ENCODE measurements at regions not wholly inside any gene's neighbourhood (a gene's known extent, or its start where the extent isn't known, plus 50 kb on each side); places are given as distances from the start of the nearest gene placed in this dataset.
"Not testable (repeated sequence)": the region's sequence is repeated elsewhere in the genome, so short reads cannot be mapped to it uniquely, and the experiment has no call there.

DNA sequence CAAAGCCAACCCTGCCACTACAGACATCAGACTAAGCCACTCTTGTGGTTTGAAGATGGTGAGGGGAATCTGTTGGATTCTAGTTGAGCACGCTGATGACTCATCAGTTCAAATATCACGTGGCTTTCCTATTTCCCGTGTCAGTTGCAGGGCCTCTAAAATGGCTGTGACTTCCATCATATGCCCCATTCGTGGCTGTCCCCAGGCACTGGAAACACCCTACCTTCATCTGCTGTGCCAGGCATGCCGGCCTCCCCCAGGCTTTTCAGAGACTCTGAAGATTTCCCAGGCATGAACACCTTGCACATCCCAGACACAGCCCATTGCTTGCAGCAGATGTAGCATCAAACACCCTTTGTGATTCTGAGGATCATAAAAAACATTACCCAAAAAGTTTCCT, 659.9 kb downstream of the UQCRFS1 start:
- no peak for DNase-seq

DNA sequence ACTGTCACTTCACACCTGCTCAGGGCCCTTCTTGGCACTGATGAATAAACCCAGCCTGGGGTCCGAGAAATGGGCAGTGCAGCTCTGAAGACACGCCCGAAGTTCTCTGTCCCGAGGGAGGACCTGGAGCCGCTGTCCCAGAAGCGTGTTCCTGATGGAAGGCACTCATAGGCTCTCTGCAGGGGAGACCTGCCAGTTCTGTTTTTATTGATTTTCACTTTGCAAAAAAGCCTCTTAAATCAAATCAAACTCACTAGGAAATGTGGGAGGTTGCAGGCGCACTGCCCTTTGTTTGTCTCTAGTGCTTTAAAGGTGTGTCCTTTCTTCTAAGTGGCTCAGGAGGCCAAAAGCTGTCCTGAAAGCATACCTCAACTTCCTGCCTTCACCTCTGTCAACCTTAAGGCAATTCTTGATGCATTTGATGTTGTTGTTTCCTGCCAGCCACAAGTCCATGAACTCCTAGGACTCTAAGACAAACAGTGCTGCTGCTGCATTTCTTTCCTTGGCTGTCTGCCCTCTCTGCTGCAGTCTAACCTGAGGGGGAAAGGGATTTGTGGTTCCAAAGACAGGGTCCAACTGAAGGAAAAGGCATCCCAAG, 663.2 kb downstream of the UQCRFS1 start:
- DNase-seq = no peak

DNA sequence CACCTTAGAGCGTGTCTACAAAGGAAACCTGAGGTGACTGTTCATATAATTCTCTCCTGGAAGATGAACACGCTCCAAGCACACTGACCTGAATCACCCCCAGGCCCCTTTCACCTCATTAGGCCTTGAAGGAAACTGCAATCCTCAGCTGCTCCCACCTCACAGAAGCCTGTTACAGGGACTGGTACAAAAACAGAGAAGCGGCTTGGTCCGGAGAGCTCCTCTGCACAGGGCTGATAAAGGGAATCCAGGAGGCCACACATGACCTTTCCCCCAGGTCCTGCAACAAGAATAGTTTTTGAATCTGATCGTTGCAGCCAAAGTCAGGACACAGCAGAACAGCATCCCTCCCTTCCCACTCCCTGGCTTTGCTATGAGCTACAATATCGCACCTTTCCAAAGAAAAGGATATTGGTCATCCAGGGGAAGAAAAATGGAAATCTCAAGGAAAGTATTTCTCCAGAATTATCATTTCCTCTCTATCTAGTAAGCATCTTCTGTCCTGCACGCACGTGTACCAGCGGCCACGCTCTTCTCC, 666.7 kb downstream of the UQCRFS1 start:
- no peak for DNase-seq

DNA sequence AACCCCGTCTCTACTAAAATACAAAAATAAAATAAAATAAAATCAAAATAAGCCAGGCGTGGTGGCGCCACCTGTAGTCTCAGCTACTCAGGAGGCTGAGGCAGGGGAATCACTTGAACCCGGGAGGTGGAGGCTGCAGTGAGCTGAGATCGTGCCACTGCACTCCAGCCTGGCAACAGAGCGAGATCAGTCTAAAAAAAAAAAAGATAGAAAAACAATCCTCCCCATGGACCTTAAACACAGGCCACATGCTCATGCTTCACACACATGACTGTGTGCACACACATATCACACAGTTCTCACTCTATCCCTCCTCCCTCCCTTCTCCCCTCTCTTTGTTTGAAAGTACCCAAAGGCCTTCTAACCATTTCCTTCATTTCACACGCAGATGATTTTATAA, 667.6 kb downstream of the UQCRFS1 start:
- DNase-seq = not testable (repeated sequence)

DNA sequence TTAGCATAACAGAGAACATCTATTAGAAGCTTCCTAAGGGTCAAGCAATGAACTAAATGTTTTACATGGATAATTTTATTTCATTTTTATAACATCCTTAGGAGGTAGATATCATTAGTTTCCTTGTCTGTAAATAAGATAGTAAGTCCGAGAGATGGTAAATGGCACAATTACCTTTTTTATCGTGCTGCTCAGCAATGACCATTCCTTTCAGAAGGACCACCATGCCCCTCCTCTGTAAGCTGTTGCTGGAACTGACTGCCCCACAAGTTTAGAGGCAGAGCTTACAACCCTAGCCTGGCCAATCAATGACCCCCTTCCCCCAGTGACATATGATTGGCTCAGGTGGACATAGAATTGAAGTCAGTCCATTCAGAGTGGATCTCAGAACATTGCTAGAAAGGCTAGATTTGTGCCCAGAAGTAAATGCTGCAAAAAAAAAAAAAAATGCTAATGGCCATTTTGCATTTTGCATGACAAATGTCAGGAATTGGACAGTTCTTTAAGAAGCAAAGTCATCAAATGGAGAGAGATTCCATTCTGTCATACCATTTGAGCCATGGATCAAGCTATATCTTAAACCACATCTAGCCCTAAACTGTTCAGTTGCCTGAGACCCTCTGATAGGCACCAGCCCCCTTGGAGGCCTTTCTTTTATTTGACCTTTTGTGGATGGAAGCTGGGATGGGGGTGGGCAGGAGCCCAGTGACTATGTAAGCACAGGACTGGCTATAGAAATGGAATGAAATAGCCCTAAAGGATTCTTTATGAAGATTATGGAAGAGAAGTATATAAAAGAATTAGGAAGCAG, 668.3 kb downstream of the UQCRFS1 start:
- DNase-seq = no peak

DNA sequence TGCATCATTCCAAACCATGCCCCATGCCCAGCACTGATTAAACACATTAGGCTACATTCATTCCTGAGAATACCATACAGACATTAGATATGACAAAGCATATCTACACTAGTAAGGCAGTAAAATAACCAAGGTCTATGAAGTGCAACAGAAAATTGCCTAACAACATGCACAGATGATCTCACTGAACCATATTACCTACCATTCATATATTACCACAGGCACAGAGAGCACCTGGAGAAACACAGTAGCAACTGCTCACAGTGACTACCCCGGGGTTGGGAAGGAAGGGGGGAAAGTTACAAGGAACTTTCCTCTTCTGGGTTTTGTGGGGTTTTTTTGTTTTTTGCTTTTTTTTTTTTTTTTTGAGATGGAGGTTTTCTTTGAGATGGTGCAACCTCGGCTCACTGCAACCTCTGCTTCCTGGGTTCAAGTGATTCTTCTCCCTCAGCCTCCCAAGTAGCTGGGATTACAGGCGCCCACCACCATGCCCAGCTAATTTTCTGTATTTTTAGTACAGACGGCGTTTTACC, 669.6 kb downstream of the UQCRFS1 start:
- no peak for DNase-seq

DNA sequence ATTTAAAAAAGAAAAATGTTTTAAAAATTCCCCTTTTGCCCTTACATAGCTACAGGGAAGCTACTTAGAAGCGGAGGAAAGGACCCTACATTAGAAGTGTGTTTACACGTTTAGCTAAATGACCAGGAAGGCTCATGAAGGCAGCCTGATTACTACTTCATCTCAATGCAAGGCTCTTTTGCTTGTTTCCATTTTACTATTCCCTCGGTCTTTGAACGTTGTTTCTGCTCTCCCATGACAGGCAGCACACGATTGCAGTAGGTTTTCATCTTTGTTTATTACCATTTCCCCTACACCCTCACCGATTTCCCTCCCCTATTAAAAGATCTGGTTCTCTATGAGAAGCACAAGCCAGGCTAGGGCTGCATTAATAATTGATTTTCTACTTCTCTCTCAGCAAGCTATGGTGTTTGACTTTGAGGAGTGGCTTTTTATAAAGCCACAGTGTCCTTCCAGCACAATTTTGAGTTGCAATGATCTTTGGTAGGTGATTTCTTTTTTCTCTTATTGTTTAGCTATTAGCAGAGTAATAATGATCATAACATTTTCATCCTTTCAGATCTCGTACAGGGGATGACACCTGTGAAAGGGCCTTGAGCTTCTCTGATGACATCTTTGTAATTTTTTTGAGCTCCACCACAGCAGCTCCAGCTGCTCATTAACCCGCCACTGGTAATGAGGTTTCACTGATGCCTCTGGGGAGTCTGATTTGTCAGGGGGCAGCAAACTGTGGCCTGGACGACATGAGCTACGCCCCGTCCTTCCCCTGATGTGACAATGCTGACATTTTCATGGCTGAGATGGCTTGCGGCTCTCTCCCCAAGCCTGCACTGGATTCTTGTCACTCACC, 670.3 kb downstream of the UQCRFS1 start:
- no peak for DNase-seq

DNA sequence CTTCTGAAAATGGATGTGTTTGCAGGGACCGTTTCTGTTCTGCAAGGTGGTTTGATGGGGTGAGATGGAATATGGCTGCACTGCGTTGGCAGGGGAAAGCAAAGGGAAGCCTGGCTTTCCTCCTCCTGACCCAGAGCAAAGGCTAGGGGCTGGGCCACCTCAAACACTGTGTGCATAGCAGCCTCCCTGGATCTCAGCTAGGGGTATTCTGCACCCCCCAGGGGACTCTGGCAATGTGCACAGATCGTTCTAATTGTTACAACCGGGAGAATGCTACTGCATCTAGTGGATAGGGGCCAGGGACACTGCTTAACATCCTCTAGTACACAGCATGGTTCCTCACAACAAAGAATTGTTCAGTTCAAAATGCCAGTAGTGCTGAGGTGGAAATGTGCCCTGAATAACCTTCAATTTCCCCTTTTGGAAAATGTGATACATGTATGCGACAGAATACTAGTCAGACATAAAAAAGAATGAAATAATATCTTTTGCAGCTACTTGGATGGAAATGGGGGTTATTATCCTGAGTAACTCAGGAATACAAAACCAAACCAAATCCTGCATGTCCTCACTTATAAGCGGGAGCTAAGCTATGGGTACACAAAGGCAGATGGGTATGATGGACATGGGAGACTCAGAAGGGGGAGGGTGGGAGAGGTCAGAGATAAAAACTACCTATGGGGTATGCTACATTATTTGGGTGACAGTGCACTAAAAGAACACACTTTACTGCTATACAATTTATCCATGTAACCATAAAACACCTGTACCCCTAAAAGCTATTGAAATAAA, 671.2 kb downstream of the UQCRFS1 start:
- no peak for DNase-seq

DNA sequence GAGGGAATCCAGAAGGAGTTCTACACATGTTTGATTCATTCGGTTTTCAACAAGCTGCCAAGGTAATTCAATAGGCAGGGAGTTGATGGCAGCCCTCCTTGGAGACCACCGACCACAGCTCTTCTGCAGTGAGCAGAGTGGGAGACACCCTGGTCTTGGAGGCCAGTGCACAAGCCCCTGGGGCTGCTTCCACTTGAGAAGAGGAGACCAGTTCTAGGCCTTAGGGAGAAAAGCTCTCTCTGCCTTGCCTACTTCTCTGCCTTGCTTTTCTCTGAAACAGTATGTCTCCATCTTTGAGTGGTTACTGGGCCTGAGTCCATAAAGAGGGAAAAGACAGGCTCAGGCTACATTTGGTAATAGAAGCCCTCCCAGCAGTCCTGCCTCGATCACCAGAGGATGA, 671.9 kb downstream of the UQCRFS1 start:
- DNase-seq = no peak

DNA sequence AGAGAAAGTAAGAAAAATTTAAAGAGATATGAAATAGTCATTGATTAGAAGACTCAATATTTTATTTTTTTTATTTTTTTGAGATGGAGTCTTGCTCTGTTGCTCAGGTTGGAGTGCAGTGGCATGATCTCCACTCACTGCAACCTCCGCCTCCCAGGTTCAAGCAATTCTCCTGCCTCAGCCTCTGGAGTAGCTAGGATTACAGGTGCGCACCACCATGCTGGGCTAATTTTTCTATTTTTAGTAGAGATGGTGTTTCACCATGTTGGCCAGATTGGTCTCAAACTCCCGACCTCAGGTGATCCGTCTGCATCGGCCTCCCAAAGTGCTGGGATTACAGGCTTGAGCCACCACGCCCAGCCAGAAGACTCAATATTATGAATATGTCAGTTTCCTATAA, 672.6 kb downstream of the UQCRFS1 start:
- DNase-seq = not testable (repeated sequence)

DNA sequence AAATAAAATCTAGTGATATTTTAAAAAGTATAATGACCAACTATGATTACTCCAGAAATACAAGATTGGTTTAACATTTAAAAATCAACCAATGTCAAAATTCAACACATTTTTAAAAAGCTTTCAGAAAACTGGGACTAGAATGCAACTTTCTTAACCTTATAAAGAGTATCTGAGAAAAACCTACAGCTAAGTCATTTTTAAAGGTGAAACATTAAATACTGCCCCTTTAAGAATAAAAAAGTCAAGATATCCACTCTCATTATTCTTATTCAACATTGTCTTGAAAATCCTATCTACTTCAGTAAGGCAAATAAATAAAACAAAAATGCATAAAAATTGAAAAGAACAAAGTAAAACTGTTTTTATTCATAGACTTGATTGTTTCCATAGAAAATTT, 673.2 kb downstream of the UQCRFS1 start:
- no peak for DNase-seq

DNA sequence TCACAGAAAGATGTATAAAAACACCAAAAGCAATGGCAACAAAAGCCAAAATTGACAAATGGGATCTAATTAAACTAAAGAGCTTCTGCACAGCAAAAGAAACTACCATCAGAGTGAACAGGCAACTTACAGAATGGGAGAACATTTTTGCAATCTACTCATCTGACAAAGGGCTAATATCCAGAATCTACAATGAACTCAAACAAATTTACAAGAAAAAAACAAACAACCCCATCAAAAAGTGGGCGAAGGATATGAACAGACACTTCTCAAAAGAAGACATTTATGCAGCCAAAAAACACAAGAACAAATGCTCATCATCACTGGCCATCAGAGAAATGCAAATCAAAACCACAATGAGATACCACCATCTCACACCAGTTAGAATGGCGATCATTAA, 674.4 kb downstream of the UQCRFS1 start:
- DNase-seq = not testable (repeated sequence)

DNA sequence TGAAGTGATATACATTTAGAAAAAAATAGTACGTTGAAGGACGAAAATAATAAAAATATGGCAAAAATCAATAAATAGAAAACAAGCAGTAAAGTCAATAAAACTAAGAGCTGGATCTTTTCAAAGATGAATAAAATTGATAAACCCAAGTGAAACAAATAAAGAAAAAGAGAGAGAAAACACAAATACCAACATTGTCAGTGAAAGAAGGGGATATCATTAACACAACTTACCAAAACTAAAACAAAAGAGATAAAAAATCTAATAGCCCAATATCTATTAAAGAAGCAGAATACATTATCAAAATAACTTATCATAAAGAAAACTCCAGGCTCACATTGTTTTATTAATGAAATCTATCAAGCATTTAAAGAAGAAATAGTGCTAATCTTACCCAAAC, 675.1 kb downstream of the UQCRFS1 start:
- no peak for DNase-seq

DNA sequence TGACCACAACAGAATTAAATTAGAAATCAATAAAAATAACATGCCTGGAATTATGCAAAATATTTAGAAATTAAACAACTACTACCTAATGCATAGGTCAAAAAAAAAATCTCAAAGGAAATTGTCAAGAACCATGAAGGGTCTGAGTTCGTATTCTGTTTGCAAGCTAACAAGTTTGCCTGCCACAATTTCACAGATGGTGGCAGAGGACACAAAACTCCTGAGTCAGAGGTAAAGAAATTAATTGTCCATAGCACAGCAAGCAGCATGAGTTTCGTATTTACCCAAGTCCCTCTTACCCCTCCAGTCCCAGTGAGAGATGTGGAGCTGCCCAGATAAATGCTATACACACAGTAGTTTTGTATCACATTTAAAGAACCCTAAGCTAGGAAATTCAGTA, 675.9 kb downstream of the UQCRFS1 start:
- DNase-seq = no peak

DNA sequence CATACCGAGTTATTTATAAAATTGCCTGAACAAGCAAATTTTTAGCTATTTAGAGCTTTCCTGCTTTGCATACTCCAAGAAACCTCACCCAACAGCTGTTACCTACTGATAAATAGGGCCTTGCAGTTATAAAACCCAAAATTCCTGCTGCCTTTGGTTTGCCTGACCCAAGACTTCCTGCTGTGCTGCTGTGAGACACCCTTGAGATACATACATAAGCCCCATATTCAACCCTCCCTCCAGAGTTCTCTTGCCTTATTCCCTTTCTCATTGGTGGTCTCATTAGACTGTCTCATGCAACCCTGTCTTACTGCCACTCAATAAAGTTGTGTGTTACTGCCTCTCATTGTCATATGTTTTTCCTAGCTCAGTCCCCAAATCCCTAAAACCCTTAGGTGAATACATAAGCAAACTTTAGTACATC, 677.6 kb downstream of the UQCRFS1 start:
- no peak for DNase-seq

DNA sequence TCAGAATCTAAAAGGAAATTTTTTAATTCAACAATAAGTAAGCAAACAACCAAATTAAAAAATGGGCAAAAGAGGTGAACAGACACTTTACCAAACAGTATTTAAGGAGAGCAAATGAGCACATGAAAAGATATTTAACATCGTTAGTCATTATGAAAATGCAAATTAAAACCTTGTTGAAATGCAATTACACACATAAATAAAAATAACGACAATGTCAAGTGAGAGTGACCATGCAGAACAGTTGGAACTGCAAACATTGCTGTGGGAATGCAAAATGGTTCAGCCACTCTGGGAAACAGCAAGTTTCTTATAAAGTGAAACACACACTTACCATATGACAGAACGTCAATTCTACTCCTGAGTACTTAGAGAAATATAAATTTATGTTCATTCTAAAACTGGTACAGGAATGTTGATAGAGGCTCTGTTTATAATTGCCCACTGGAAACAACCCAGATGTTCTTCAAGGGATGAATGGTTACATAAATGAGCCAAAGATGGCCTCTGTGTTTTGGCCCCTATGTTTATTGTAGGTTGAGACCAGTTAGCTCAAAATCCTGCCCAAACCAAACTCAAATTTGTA, 678.1 kb downstream of the UQCRFS1 start:
- no peak for DNase-seq

DNA sequence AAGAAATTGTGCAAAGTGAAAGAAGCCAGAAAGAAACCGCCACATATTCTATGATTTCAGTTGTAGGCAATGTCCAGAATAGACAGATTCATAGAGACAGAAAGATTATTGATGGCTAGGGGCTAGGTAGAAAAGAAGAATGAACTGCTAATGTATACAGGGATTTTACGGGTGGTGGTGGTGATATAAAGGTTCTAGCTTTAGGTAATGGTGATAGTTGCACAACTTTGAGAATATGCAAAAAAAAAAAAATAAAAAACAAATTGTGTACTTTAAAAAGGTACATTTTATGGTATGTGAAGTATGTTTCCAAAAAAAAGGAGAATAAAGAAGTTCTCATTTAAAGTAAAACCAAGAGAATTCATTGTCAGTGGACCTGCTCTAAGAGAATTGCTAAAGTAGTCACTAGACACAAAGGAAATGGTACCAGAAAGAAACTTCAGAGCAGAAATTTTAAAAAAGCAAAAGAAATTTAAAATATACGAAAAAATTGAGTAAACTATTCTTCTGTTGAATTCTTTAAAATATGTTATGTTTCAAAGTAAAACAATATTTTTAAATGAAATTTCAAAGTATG, 680.1 kb downstream of the UQCRFS1 start:
- DNase-seq = no peak

DNA sequence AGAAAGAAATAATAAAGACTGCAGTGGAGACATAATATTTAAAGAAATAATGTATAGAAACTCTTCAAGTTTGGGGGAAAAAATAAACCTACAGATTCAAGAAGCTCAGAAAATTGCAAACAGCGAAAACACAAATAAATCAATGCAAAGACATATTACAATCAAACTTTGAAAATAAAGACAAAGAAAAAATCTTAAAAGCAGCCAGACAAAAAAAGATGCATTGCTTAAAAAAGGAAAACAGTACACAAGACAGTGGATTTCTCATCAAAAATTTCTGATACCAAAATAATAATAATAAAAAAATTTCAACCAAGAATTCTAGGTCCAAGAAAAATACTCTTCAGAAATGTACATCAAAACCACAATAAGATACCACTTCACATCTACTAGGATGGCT, 681.0 kb downstream of the UQCRFS1 start:
- DNase-seq = no peak

DNA sequence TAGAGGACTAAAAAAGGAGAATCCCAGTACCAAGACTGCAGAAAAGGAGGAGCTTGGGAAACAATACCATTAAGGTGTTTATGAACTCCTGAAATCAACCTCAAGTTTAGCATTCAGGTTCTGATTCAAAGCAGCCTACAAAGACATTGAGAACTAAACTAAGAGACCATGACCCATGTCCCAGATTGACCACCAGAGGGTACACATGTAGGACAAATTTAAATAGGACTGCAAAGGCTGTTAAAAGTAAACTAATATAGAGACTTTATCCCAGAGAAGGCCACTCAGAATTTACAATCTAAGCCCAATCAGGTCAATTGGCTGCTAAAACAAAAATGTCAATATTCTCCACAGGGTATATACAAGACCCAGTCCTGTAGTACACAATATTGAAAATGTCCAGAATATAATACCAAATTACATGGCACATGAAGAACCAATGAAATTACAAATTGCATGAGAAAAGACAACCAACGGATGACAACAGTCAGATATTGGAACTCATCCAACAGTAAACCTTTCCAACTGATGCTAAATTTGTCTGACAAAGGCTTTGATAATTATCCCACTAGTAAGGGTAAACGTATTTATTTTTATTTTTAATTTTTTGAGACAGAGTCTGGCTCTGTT, 682.4 kb downstream of the UQCRFS1 start:
- DNase-seq = no peak

DNA sequence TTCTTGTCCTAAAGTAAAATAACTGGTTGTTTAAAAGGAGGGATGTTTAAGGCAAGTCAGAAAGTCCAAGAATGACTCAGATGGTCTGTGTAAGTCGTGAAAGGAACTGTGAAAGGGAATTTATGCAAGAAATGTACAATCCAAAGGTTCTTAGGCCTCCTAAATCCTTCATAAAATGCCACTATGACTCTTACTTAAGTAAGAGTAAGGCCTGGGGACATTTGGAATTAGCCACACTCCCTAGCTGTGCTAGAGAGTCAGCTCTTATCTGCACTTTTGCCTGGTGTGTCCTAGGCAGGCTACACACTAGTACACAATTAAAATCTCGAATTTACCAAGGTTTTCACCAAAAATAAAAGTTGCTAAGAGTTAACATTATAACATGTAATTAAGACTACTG, 686.9 kb downstream of the UQCRFS1 start:
- DNase-seq = no peak

DNA sequence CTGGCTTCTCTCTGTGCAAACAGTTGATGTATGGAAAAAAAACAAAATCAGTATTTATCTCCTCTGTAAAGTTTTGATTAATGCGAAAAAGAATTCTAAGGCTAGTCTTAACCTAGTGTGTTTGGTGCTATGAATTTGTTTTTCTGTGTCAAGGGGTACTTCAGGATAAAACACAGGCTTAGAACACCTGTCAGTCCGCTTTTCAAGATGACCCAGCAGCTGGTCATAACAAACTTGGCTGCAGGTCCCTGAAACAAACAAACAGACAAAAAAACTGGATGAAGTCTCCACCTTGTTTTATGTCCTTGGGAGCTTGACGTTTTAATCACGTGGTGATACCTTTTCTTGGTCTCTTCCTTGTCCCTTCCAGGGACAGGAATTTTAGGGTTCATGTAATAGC, 689.3 kb downstream of the UQCRFS1 start:
- DNase-seq = no peak
